ENCODE measurements at regions not wholly inside any gene's neighbourhood (a gene's known extent, or its start where the extent isn't known, plus 50 kb on each side); places are given as distances from the start of the nearest gene placed in this dataset.

- no peak for DNase-seq (ENCODE audit: low read depth in 2 of 2)
- no peak overlapping the region for H3K4me3 ChIP-seq (replicated peaks in 1 of 2; ENCODE audit: low read depth in 2 of 2, low read length in 2 of 2)
- TF ChIP-seq CTCF (IDR thresholded peaks at IDR 0.05; ENCODE audit: low read depth, low read length): no peak
These were observed 98.2 kb downstream of the KCNF1 start for GRCh38 chr2:11009891-11010290.

- no peak overlapping the region for H3K4me3 ChIP-seq (replicated peaks in 1 of 2; ENCODE audit: low read depth in 2 of 2, low read length in 2 of 2)
- no peak for TF ChIP-seq CTCF (IDR thresholded peaks at IDR 0.05; ENCODE audit: low read depth, low read length)
- no peak for DNase-seq (ENCODE audit: low read depth in 2 of 2)
These were observed 99.6 kb downstream of the KCNF1 start for GRCh38 chr2:11011359-11011758.

- TF ChIP-seq CTCF (IDR thresholded peaks at IDR 0.05; ENCODE audit: low read depth, low read length): no peak
- H3K4me3 ChIP-seq (replicated peaks in 1 of 2; ENCODE audit: low read depth in 2 of 2, low read length in 2 of 2): no peak overlapping the region
- no peak for DNase-seq (ENCODE audit: low read depth in 2 of 2)
These were observed 100.5 kb downstream of the KCNF1 start for GRCh38 chr2:11012131-11012693.

GRCh38 chr2:11013196-11013595, 101.5 kb downstream of the KCNF1 start:
- TF ChIP-seq CTCF (IDR thresholded peaks at IDR 0.05; ENCODE audit: low read depth, low read length): no peak
- no peak for DNase-seq (ENCODE audit: low read depth in 2 of 2)
- no peak overlapping the region for H3K4me3 ChIP-seq (replicated peaks in 1 of 2; ENCODE audit: low read depth in 2 of 2, low read length in 2 of 2)

GRCh38 chr2:11014026-11014425, 102.3 kb downstream of the KCNF1 start:
- no peak overlapping the region for H3K4me3 ChIP-seq (replicated peaks in 1 of 2; ENCODE audit: low read depth in 2 of 2, low read length in 2 of 2)
- no peak for TF ChIP-seq CTCF (IDR thresholded peaks at IDR 0.05; ENCODE audit: low read depth, low read length)
- no peak for DNase-seq (ENCODE audit: low read depth in 2 of 2)

GRCh38 chr2:11016735-11017388, 105.1 kb downstream of the KCNF1 start:
- DNase-seq (ENCODE audit: low read depth in 2 of 2): no peak
- no peak for TF ChIP-seq CTCF (IDR thresholded peaks at IDR 0.05; ENCODE audit: low read depth, low read length)

GRCh38 chr2:11017921-11018320, 106.2 kb downstream of the KCNF1 start:
- no peak for DNase-seq (ENCODE audit: low read depth in 2 of 2)
- H3K4me3 ChIP-seq (replicated peaks in 1 of 2; ENCODE audit: low read depth in 2 of 2, low read length in 2 of 2): no peak overlapping the region
- TF ChIP-seq CTCF (IDR thresholded peaks at IDR 0.05; ENCODE audit: low read depth, low read length): no peak

More at GRCh38 chr2:11016735-11017388, 105.1 kb downstream of the KCNF1 start:
- H3K4me3 ChIP-seq (replicated peaks in 1 of 2; ENCODE audit: low read depth in 2 of 2, low read length in 2 of 2): no peak overlapping the region

Data from cardiac fibroblast (primary cell).